A673 (cell line): ENCODE measurements at regions not wholly inside any gene's neighbourhood (a gene's known extent, or its start where the extent isn't known, plus 50 kb on each side); places are given as distances from the start of the nearest gene placed in this dataset.

Experiments
- BruUV-seq: library from RNA; stranded (reverse); fragments of 400-500 nt; replicated peaks from 2 replicates; lab custom pipeline; 2021; lab: Mats Ljungman, UMichigan
- CTCF ChIA-PET: fragments of 300-600 bp; sonication (Branson Sonifier 250); formaldehyde crosslinking; loops from one replicate; lab custom pipeline; 2022; ENCODE audit warnings: antibody characterized with exemption; lab: Charles Lee
- POLR2A ChIA-PET: fragments of 300-600 bp; sonication (Branson Sonifier 250); formaldehyde crosslinking; loops from one replicate; lab custom pipeline; 2022; ENCODE audit warnings: antibody characterized with exemption; ENCODE audit not compliant: low non-redundant PET; lab: Charles Lee
- DNase-seq: peaks from one replicate; pipeline ENCODE4 v3.0.0-alpha.2; 2015; ENCODE audit warnings: low spot score
- H3K27ac ChIP-seq: fragments of 200-600 bp; sonication (generic); 2 replicates; pipeline ENCODE4 v1.5.1; 2016; ENCODE audit warnings: mixed run types, low read depth, mild to moderate bottlenecking, mixed read lengths, antibody characterized with exemption, low read length; ENCODE audit not compliant: poor library complexity, severe bottlenecking
- H3K27me3 ChIP-seq: fragments of 200-600 bp; sonication (generic); replicated peaks from 2 replicates; pipeline ENCODE4 v1.6.1; 2017; ENCODE audit warnings: mixed run types, low read depth, mild to moderate bottlenecking, mixed read lengths, antibody characterized with exemption, low read length; ENCODE audit not compliant: insufficient read depth, poor library complexity
- H3K36me3 ChIP-seq: fragments of 200-600 bp; sonication (generic); 2 replicates; pipeline ENCODE4 v1.6.1; 2016; ENCODE audit warnings: mixed run types, mild to moderate bottlenecking, mixed read lengths, antibody characterized with exemption, low read length; ENCODE audit not compliant: insufficient read depth, poor library complexity, severe bottlenecking
- H3K4me1 ChIP-seq: fragments of 200-600 bp; sonication (generic); 2 replicates; pipeline ENCODE4 v1.6.1; 2017; ENCODE audit warnings: mixed run types, mild to moderate bottlenecking, mixed read lengths, antibody characterized with exemption, low read length; ENCODE audit not compliant: insufficient read depth, poor library complexity, severe bottlenecking
- H3K4me3 ChIP-seq: fragments of 200-600 bp; sonication (generic); 2 replicates; pipeline ENCODE4 v1.5.1; 2016; ENCODE audit warnings: low read depth, mixed run types, mild to moderate bottlenecking, mixed read lengths, low read length; ENCODE audit not compliant: poor library complexity, severe bottlenecking
- H3K9me3 ChIP-seq: fragments of 200-600 bp; sonication (generic); 2 replicates; pipeline ENCODE4 v1.6.1; 2016; ENCODE audit warnings: mixed run types, low read depth, mild to moderate bottlenecking, mixed read lengths, antibody characterized with exemption, low read length; ENCODE audit not compliant: poor library complexity, severe bottlenecking
- CTCF ChIP-seq: fragments of 300-800, 200-600 bp; sonication (generic); conservative IDR thresholded peaks from 2 replicates; pipeline ENCODE4 v1.5.1; 2017; ENCODE audit warnings: low read depth, mild to moderate bottlenecking, antibody characterized with exemption, low read length, moderate library complexity, mixed read lengths
- EZH2 ChIP-seq: fragments of 200-600 bp; sonication (generic); IDR thresholded peaks from 2 replicates; pipeline ENCODE4 v1.6.1; 2017; ENCODE audit warnings: borderline replicate concordance, low read depth, mild to moderate bottlenecking, mixed read lengths, antibody characterized with exemption, low read length; ENCODE audit not compliant: poor library complexity, severe bottlenecking
- intact Hi-C: fragments of 100-400 bp; cut with micrococcal nuclease; formaldehyde crosslinking; loops from one replicate; pipeline ENCODE4 v1.10.0; 2022; ENCODE audit not compliant: unreplicated experiment

GRCh38 chr12:93950311-93950710 lies 198.1 kb upstream of the PLXNC1 start:
- intact Hi-C loops: no loop called here
- Histone ChIP-seq H3K4me3 (no peak overlapping the region), H3K9me3 (no peaks in the 10 kb centered on the region), H3K27me3 (no peaks in the 10 kb centered on the region), H3K4me1 (no peaks in the 10 kb centered on the region), H3K27ac (no peak overlapping the region), H3K36me3 (no peaks in the 10 kb centered on the region)
- no TSS peak for BruUV-seq
- no peak for DNase-seq
- POLR2A ChIA-PET: no interaction called here
- TF ChIP-seq EZH2 (no peak), CTCF (no peak)
- CTCF ChIA-PET: no interaction called here

- no peaks in the 10 kb centered on the region for H3K27me3 ChIP-seq
- no peak for DNase-seq
- H3K9me3 ChIP-seq: no peaks in the 10 kb centered on the region
- ChIA-PET CTCF (no interaction called here), POLR2A (no interaction called here)
- H3K36me3 ChIP-seq: no peaks in the 10 kb centered on the region
- H3K4me3 ChIP-seq: no peak overlapping the region
- BruUV-seq: no TSS peak
- intact Hi-C loops: no loop called here
- H3K27ac ChIP-seq: no peak overlapping the region
- H3K4me1 ChIP-seq: no peaks in the 10 kb centered on the region
- TF ChIP-seq EZH2: no peak
Measured at GRCh38 chr12:93954166-93955112, 193.9 kb upstream of the PLXNC1 start.

- H3K4me3 ChIP-seq: no peak overlapping the region
- no TSS peak for BruUV-seq
- no peaks in the 10 kb centered on the region for H3K27me3 ChIP-seq
- no peaks in the 10 kb centered on the region for H3K9me3 ChIP-seq
- no peaks in the 10 kb centered on the region for H3K4me1 ChIP-seq
- ChIA-PET POLR2A (interaction anchor here (0.6 kb wide), 1 partner anchor 19 kb away, joined by 4 read pairs; no protein-coding TSS in a partner anchor), CTCF (no interaction called here)
- no peaks in the 10 kb centered on the region for H3K36me3 ChIP-seq
- H3K27ac ChIP-seq: no peak overlapping the region
- intact Hi-C loops: no loop called here
- TF ChIP-seq CTCF (no peak), EZH2 (no peak)
- no peak for DNase-seq
Measured at GRCh38 chr12:93956551-93956950, 191.8 kb upstream of the PLXNC1 start.

GRCh38 chr12:93957168-93957567 lies 191.2 kb upstream of the PLXNC1 start:
- H3K36me3 ChIP-seq: no peaks in the 10 kb centered on the region
- intact Hi-C loops: no loop called here
- H3K9me3 ChIP-seq: peaks cover 1% of the 10 kb centered on the region
- POLR2A ChIA-PET: no interaction called here
- no TSS peak for BruUV-seq
- CTCF ChIA-PET: no interaction called here
- no peaks in the 10 kb centered on the region for H3K4me1 ChIP-seq
- no peak for TF ChIP-seq CTCF
- TF ChIP-seq EZH2: no peak
- H3K4me3 ChIP-seq: no peak overlapping the region
- no peaks in the 10 kb centered on the region for H3K27me3 ChIP-seq
- H3K27ac ChIP-seq: no peak overlapping the region
- no peak for DNase-seq
